Neural cell (in vitro differentiated cells): ENCODE measurements at regions not wholly inside any gene's neighbourhood (a gene's known extent, or its start where the extent isn't known, plus 50 kb on each side); places are given as distances from the start of the nearest gene placed in this dataset.
A peak's percentile ranks its signal among the peaks of the same experiment; 100 is the strongest.

Experiments used
- H2AFZ ChIP-seq: fragments of 200-600, 300-800 bp; sonication (generic), shearing (Covaris generic); 2 replicates; pipeline ENCODE4 v1.6.0; 2014; ENCODE audit warnings: low read depth, mild to moderate bottlenecking, antibody characterized with exemption, low read length, moderate library complexity
- H3F3A ChIP-seq: fragments of 200-600 bp; shearing (Covaris generic); 2 replicates; pipeline ENCODE4 v1.6.1; 2016; ENCODE audit warnings: mild to moderate bottlenecking, moderate library complexity, mixed read lengths, antibody characterized with exemption, low read length; ENCODE audit not compliant: insufficient read depth, poor library complexity, severe bottlenecking
- H3K27ac ChIP-seq: fragments of 200-600, 300-800 bp; sonication (generic), shearing (Covaris generic); 2 replicates; pipeline ENCODE4 v1.5.1; 2014; ENCODE audit warnings: mild to moderate bottlenecking, low read length, moderate library complexity
- H3K27me3 ChIP-seq: fragments of 300-800, 200-600 bp; sonication (generic), shearing (Covaris generic); 2 replicates; pipeline ENCODE4 v1.6.0; 2014; ENCODE audit warnings: mild to moderate bottlenecking, low read depth, low read length, moderate library complexity; ENCODE audit not compliant: insufficient read depth
- H3K36me3 ChIP-seq: fragments of 300-800, 200-600 bp; sonication (generic), shearing (Covaris generic); 2 replicates; pipeline ENCODE4 v1.5.1; 2014; ENCODE audit warnings: mild to moderate bottlenecking, antibody characterized with exemption, low read length, moderate library complexity; ENCODE audit not compliant: insufficient read depth
- H3K4me2 ChIP-seq: fragments of 300-800, 200-600 bp; sonication (generic), shearing (Covaris generic); 2 replicates; pipeline ENCODE4 v1.6.0; 2014; ENCODE audit warnings: mild to moderate bottlenecking, low read length
- H3K4me3 ChIP-seq: fragments of 300-800, 200-600 bp; sonication (generic), shearing (Covaris generic); 2 replicates; pipeline ENCODE4 v1.5.1; 2014; ENCODE audit warnings: mild to moderate bottlenecking, low read length, moderate library complexity
- H3K79me2 ChIP-seq: fragments of 200-600 bp; shearing (Covaris generic); replicated peaks from 2 replicates; pipeline ENCODE4 v1.6.0; 2014; ENCODE audit warnings: mild to moderate bottlenecking, low read length, moderate library complexity; ENCODE audit not compliant: insufficient read depth
- H3K9ac ChIP-seq: fragments of 300-800, 200-600 bp; sonication (generic), shearing (Covaris generic); 2 replicates; pipeline ENCODE4 v1.6.1; 2016; ENCODE audit warnings: mild to moderate bottlenecking, low read length, mixed read lengths
- H3K9me2 ChIP-seq: fragments of 200-600 bp; shearing (Covaris generic); 2 replicates; pipeline ENCODE4 v1.6.1; 2016; ENCODE audit warnings: mild to moderate bottlenecking, low read length, mixed read lengths; ENCODE audit not compliant: insufficient read depth
- H3K9me3 ChIP-seq: fragments of 200-600, 300-800 bp; sonication (generic), shearing (Covaris generic); 2 replicates; pipeline ENCODE4 v1.6.1; 2016; ENCODE audit warnings: mild to moderate bottlenecking, mixed run types, low read length, moderate library complexity, mixed read lengths
- H4K20me1 ChIP-seq: fragments of 200-600 bp; shearing (Covaris generic); 2 replicates; pipeline ENCODE4 v1.6.1; 2016; ENCODE audit warnings: mild to moderate bottlenecking, mixed run types; ENCODE audit not compliant: insufficient read depth
- CTCF ChIP-seq: fragments of 450-650 bp; IDR thresholded peaks from 2 replicates; pipeline ENCODE4 v1.5.1; 2014; ENCODE audit warnings: antibody characterized with exemption, mild to moderate bottlenecking, moderate library complexity; ENCODE audit not compliant: poor library complexity, severe bottlenecking
- EP300 ChIP-seq: fragments of 450-650 bp; conservative IDR thresholded peaks from 2 replicates; pipeline ENCODE4 v1.6.1; 2014; ENCODE audit warnings: antibody characterized with exemption, mild to moderate bottlenecking, moderate library complexity; ENCODE audit not compliant: poor library complexity, severe bottlenecking
- EZH2 ChIP-seq: fragments of 200-600, 300-800 bp; shearing (Covaris generic), sonication (generic); IDR thresholded peaks from 2 replicates; pipeline ENCODE4 v1.6.1; 2014; ENCODE audit warnings: antibody characterized with exemption, low read length, borderline replicate concordance, mild to moderate bottlenecking; ENCODE audit not compliant: insufficient read depth, poor library complexity, severe bottlenecking
- MXI1 ChIP-seq: fragments of 450-650 bp; conservative IDR thresholded peaks from 2 replicates; pipeline ENCODE4 v1.6.1; 2014; ENCODE audit warnings: antibody characterized with exemption, mild to moderate bottlenecking; ENCODE audit not compliant: poor library complexity, severe bottlenecking
- POLR2AphosphoS5 ChIP-seq: IDR thresholded peaks from 2 replicates; pipeline ENCODE4 v1.6.1; 2012
- RAD21 ChIP-seq: fragments of 450-650 bp; conservative IDR thresholded peaks from 2 replicates; pipeline ENCODE4 v1.6.1; 2014; ENCODE audit warnings: antibody characterized with exemption, mild to moderate bottlenecking, moderate library complexity
- REST ChIP-seq: IDR thresholded peaks from 2 replicates; pipeline ENCODE4 v1.6.1; 2012; ENCODE audit warnings: borderline replicate concordance
- SMC3 ChIP-seq: fragments of 450-650 bp; conservative IDR thresholded peaks from 2 replicates; pipeline ENCODE4 v1.6.1; 2014; ENCODE audit warnings: antibody characterized with exemption, mild to moderate bottlenecking, moderate library complexity; ENCODE audit not compliant: poor library complexity
- TAF1 ChIP-seq: IDR thresholded peaks from 2 replicates; pipeline ENCODE4 v1.6.1; 2012; ENCODE audit warnings: low read depth

GRCh38 chr2:122656403-122656802 lies 901.0 kb downstream of the TSN start:
- TF ChIP-seq SMC3 = no peak
- TF ChIP-seq TAF1 = no peak
- TF ChIP-seq CTCF = no peak
- TF ChIP-seq POLR2AphosphoS5 = no peak
- TF ChIP-seq EP300 = no peak
- TF ChIP-seq REST = no peak
- TF ChIP-seq RAD21 = no peak
- no peak for TF ChIP-seq EZH2
- TF ChIP-seq MXI1 = no peak
- no peak overlapping the region for H3K27ac ChIP-seq
- H3F3A ChIP-seq = no peaks in the 10 kb centered on the region
- H3K4me2 ChIP-seq = no peak overlapping the region
- peaks cover 10% of the 10 kb centered on the region for H3K27me3 ChIP-seq
- H3K4me3 ChIP-seq = no peak overlapping the region
- no peak overlapping the region for H2AFZ ChIP-seq
- no peaks in the 10 kb centered on the region for H3K9me2 ChIP-seq
- no peaks in the 10 kb centered on the region for H3K9me3 ChIP-seq
- no peaks in the 10 kb centered on the region for H3K79me2 ChIP-seq
- H4K20me1 ChIP-seq = no peaks in the 10 kb centered on the region
- no peak overlapping the region for H3K9ac ChIP-seq
- H3K36me3 ChIP-seq = no peaks in the 10 kb centered on the region

- H2AFZ ChIP-seq = no peak overlapping the region
Measured at GRCh38 chr2:122660786-122661634, 905.6 kb downstream of the TSN start.

More at GRCh38 chr2:122660786-122661634, 905.6 kb downstream of the TSN start:
- Histone ChIP-seq H4K20me1 (no peaks in the 10 kb centered on the region), H3K4me3 (peak overlapping the region; percentile 42), H3K9ac (no peak overlapping the region), H3K9me3 (no peaks in the 10 kb centered on the region), H3K79me2 (no peaks in the 10 kb centered on the region), H3K27me3 (peaks cover 12% of the 10 kb centered on the region), H3K4me2 (no peak overlapping the region), H3K9me2 (no peaks in the 10 kb centered on the region), H3K36me3 (no peaks in the 10 kb centered on the region), H3F3A (no peaks in the 10 kb centered on the region), H3K27ac (no peak overlapping the region)
- TF ChIP-seq EZH2 = no peak
- TF ChIP-seq CTCF = no peak
- no peak for TF ChIP-seq TAF1
- no peak for TF ChIP-seq REST
- TF ChIP-seq SMC3 = no peak
- TF ChIP-seq MXI1 = no peak
- no peak for TF ChIP-seq POLR2AphosphoS5
- no peak for TF ChIP-seq RAD21
- TF ChIP-seq EP300 = no peak
